ENCODE measurements at regions not wholly inside any gene's neighbourhood (a gene's known extent, or its start where the extent isn't known, plus 50 kb on each side); places are given as distances from the start of the nearest gene placed in this dataset.

GRCh38 chr4:38273407-38273806 lies 313.2 kb downstream of the PTTG2 start:
- DNase-seq (ENCODE audit: low spot score): no peak
- H3K27me3 Mint-ChIP-seq (ENCODE audit: unreplicated experiment): peaks cover 10% of the 10 kb centered on the region
- no peak overlapping the region for H3K27ac Mint-ChIP-seq (ENCODE audit: unreplicated experiment)
- TF ChIP-seq, protein P1, sequence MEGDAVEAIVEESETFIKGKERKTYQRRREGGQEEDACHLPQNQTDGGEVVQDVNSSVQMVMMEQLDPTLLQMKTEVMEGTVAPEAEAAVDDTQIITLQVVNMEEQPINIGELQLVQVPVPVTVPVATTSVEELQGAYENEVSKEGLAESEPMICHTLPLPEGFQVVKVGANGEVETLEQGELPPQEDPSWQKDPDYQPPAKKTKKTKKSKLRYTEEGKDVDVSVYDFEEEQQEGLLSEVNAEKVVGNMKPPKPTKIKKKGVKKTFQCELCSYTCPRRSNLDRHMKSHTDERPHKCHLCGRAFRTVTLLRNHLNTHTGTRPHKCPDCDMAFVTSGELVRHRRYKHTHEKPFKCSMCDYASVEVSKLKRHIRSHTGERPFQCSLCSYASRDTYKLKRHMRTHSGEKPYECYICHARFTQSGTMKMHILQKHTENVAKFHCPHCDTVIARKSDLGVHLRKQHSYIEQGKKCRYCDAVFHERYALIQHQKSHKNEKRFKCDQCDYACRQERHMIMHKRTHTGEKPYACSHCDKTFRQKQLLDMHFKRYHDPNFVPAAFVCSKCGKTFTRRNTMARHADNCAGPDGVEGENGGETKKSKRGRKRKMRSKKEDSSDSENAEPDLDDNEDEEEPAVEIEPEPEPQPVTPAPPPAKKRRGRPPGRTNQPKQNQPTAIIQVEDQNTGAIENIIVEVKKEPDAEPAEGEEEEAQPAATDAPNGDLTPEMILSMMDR (IDR thresholded peaks at IDR 0.05; ENCODE audit: unreplicated experiment): no peak
- peaks cover 3% of the 10 kb centered on the region for H3K4me1 Mint-ChIP-seq (ENCODE audit: unreplicated experiment)
- no peaks in the 10 kb centered on the region for H3K36me3 Mint-ChIP-seq (ENCODE audit: low read depth, unreplicated experiment)
- no peak overlapping the region for H3K4me3 Mint-ChIP-seq (ENCODE audit: unreplicated experiment)
- H3K9me3 Mint-ChIP-seq (ENCODE audit: unreplicated experiment): peaks cover 5% of the 10 kb centered on the region

DNA sequence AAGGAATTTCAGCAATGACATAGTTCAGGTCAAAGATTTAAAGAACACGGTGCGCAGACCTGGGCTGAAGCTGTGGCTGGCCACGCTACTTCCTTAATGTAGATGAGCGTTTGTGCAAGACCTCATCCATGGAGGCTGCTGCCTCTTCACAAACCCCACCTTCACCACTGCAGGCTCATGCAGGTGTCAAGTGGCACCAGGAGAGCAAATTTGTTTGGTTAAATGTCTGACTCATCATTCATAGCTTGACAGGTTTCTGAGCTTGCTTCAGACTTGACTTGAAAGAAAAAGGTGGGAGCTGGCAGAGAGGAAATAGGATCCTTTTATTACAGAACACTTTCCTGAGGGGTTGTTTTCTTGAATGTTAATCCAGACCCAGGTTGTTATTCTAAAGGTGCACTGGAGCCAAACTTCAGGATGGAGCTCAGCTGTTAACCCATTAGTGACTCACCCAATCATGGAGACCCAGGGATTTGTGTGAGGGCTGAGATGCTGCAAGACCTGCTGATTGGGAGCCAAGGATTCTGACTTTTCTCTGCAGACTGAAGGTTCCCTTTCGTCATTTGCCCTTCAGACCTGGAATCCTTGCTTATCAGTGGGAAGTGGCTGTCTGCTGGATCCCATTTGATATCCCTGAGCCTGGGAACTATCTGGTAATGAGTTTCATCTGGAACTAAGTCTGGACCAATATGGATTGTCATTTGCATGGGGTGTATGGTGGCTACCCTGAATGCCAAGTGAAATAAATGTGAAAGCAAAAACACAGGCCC lies 315.3 kb downstream of the PTTG2 start:
- H3K9me3 Mint-ChIP-seq (ENCODE audit: unreplicated experiment): peaks cover 5% of the 10 kb centered on the region
- H3K27me3 Mint-ChIP-seq (ENCODE audit: unreplicated experiment): peaks cover 10% of the 10 kb centered on the region
- no peak overlapping the region for H3K27ac Mint-ChIP-seq (ENCODE audit: unreplicated experiment)
- peaks cover 3% of the 10 kb centered on the region for H3K4me1 Mint-ChIP-seq (ENCODE audit: unreplicated experiment)
- TF ChIP-seq, protein P1 (IDR thresholded peaks at IDR 0.05; ENCODE audit: unreplicated experiment): no peak
- no peaks in the 10 kb centered on the region for H3K36me3 Mint-ChIP-seq (ENCODE audit: low read depth, unreplicated experiment)
- H3K4me3 Mint-ChIP-seq (ENCODE audit: unreplicated experiment): no peak overlapping the region
- DNase-seq (ENCODE audit: low spot score): no peak

- peaks cover 3% of the 10 kb centered on the region for H3K4me1 Mint-ChIP-seq (ENCODE audit: unreplicated experiment)
- no peaks in the 10 kb centered on the region for H3K36me3 Mint-ChIP-seq (ENCODE audit: low read depth, unreplicated experiment)
- peaks cover 5% of the 10 kb centered on the region for H3K9me3 Mint-ChIP-seq (ENCODE audit: unreplicated experiment)
- TF ChIP-seq, protein P1 (IDR thresholded peaks at IDR 0.05; ENCODE audit: unreplicated experiment): no peak
- peaks cover 8% of the 10 kb centered on the region for H3K27me3 Mint-ChIP-seq (ENCODE audit: unreplicated experiment)
- no peak overlapping the region for H3K4me3 Mint-ChIP-seq (ENCODE audit: unreplicated experiment)
- DNase-seq (ENCODE audit: low spot score): no peak
- H3K27ac Mint-ChIP-seq (ENCODE audit: unreplicated experiment): no peak overlapping the region
Observed at GRCh38 chr4:38278255-38278654, 318.1 kb downstream of the PTTG2 start.

DNA sequence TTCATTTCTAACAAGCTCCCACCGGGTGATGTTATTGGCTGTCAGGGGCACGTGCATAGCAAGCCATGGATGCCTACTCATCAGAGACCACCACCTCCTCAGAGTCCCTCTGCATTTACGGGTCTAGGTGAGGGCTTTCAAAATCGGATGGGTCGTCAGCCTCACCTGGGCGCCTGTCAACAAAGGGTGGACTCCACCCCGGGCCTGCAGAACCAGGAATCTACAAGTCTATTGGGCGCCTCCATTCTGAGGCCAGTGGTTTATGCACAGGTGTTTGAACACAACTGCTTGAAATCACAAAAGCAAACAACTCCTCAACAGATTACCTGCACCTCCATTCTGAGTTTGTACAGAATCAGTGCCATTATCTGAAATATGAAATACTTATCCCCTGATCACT lies 318.9 kb downstream of the PTTG2 start:
- no peak for DNase-seq (ENCODE audit: low spot score)
- Mint-ChIP-seq H3K9me3 (ENCODE audit: unreplicated experiment) (peaks cover 5% of the 10 kb centered on the region), H3K4me3 (ENCODE audit: unreplicated experiment) (no peak overlapping the region), H3K27me3 (ENCODE audit: unreplicated experiment) (peaks cover 8% of the 10 kb centered on the region), H3K36me3 (ENCODE audit: low read depth, unreplicated experiment) (no peaks in the 10 kb centered on the region), H3K4me1 (ENCODE audit: unreplicated experiment) (peaks cover 5% of the 10 kb centered on the region), H3K27ac (ENCODE audit: unreplicated experiment) (no peak overlapping the region)
- TF ChIP-seq, protein P1 (IDR thresholded peaks at IDR 0.05; ENCODE audit: unreplicated experiment): no peak

- peaks cover 2% of the 10 kb centered on the region for H3K9me3 Mint-ChIP-seq (ENCODE audit: unreplicated experiment)
- H3K36me3 Mint-ChIP-seq (ENCODE audit: low read depth, unreplicated experiment): no peaks in the 10 kb centered on the region
- H3K27ac Mint-ChIP-seq (ENCODE audit: unreplicated experiment): no peak overlapping the region
- DNase-seq (ENCODE audit: low spot score): no peak
- H3K4me3 Mint-ChIP-seq (ENCODE audit: unreplicated experiment): no peak overlapping the region
- TF ChIP-seq, protein P1 (IDR thresholded peaks at IDR 0.05; ENCODE audit: unreplicated experiment): no peak
- H3K27me3 Mint-ChIP-seq (ENCODE audit: unreplicated experiment): peaks cover 6% of the 10 kb centered on the region
- peaks cover 12% of the 10 kb centered on the region for H3K4me1 Mint-ChIP-seq (ENCODE audit: unreplicated experiment)
Observed at GRCh38 chr4:38279650-38280322, 319.6 kb downstream of the PTTG2 start.
